Heart right ventricle (tissue), 16 donors: ENCODE measurements at regions not wholly inside any gene's neighbourhood (a gene's known extent, or its start where the extent isn't known, plus 50 kb on each side); places are given as distances from the start of the nearest gene placed in this dataset.

ENCODE experiments used
- ATAC-seq, 8 donors: fragments of 200-7000 bp; cut with Tn5 transposase; one replicate each; pipeline ENCODE4 v1.9.1; 2020; ENCODE audit warnings: mild to moderate bottlenecking in 8 of 8, moderate library complexity in 8 of 8, moderate number of reproducible peaks in 1 of 8
- DNase-seq, 2 donors: peaks; one replicate each; pipeline ENCODE4 v3.0.0-alpha.2; 2020
- H3K27ac ChIP-seq, 10 donors: fragments of 200-600 bp; sonication (generic) in 2 of 10; one replicate each; pipeline versions ENCODE4 v1.5.0 to v1.8.0; 2020 to 2022; ENCODE audit warnings: mild to moderate bottlenecking in 3 of 10
- H3K27me3 ChIP-seq, 7 donors: fragments of 200-600 bp; one replicate each; pipeline ENCODE4 v1.8.0; 2021 to 2022; ENCODE audit warnings: mild to moderate bottlenecking in 2 of 7
- H3K36me3 ChIP-seq, 9 donors: fragments of 200-600 bp; sonication (generic) in 1 of 9; one replicate each; pipeline versions ENCODE4 v1.5.0 to v1.8.0; 2020 to 2022; ENCODE audit warnings: mild to moderate bottlenecking in 2 of 9
- H3K4me1 ChIP-seq, 9 donors: fragments of 200-600 bp; sonication (generic) in 1 of 9; one replicate each; pipeline versions ENCODE4 v1.5.0 to v1.8.0; 2020 to 2022; ENCODE audit warnings: mild to moderate bottlenecking in 4 of 9
- H3K4me3 ChIP-seq, 10 donors: fragments of 200-600 bp; sonication (generic) in 2 of 10; one replicate each; pipeline versions ENCODE4 v1.5.0 to v1.8.0; 2020 to 2022; ENCODE audit warnings: mild to moderate bottlenecking in 7 of 10, moderate library complexity in 2 of 10
- H3K9me3 ChIP-seq, 11 donors: fragments of 200-600 bp in 10 of 11; sonication (generic) in 2 of 11; one replicate each; pipeline versions ENCODE4 v1.5.0 to v1.8.0; 2013 to 2022; ENCODE audit warnings: mild to moderate bottlenecking in 2 of 11, control low read depth in 1 of 11, moderate library complexity in 1 of 11
- WGBS, 2 donors: extraction: QIAGEN DNeasy Blood & Tissue Kit; methylation state at CpG; one replicate each; pipeline ENCODE4 v1.1.7; 2013; ENCODE audit warnings: inconsistent platforms in 1 of 2; 5-methylcytosine and 5-hydroxymethylcytosine counted together
- intact Hi-C, 10 donors: fragments of 100-400 bp; cut with DNase I; formaldehyde crosslinking; loops; one replicate each; pipeline versions ENCODE4 v1.11.1 to v1.14.2; 2022
- TF ChIP-seq, protein P1 (sequence below), 9 donors: fragments of 200-600 bp; sonication (generic) in 2 of 9; IDR thresholded peaks; one replicate each; pipeline versions ENCODE4 v1.5.0 to v1.8.0; 2021 to 2022; ENCODE audit warnings: antibody characterized with exemption in 9 of 9, mild to moderate bottlenecking in 5 of 9, moderate library complexity in 1 of 9
- donor health status: Arrhythmogenic right ventricular cardiomyopathy.
- donor health status: ischemic (EF 13 %, LVEDD 7.1; RV severe dilation, severe dysfunction).
- donor health status: healthy with polysubstance abuse.
- donor health status: DM: no; HTN: yes; CAD: no.
- donor health status: DM: no; HTN: no; CAD: no.
- donor health status: ischemic (EF 25% LVEDD 6.9; RV normal size, moderate dysfunction).
- donor health status: ischemic (EF 25% LVEDD 5.7; RV mildly dilated, moderate dysfunction).
- donor health status: healthy.
- donor health status: DM: yes; HTN: yes; CAD: no.
- donor health status: Ischemic cardiomyopathy.
- donor health status: ischemic (EF 35%, LVEDD 5.7; RV mildly dilated, moderate dysfunction).
- donor health status: nonischemic (EF 11% LVEDD 7.7; RV severe dilation, severe dysfunction).
- donor health status: DM: yes; HTN: yes; CAD: no.
- donor health status: PGD.
- donor health status: ischemic (EF 29% LVEDD 5.4; RV normal size, mild dysfunction).
- donor health status: nonischemic (EF 23%, LVEDD 6.1; RV moderate dilation, normal function).

DNA sequence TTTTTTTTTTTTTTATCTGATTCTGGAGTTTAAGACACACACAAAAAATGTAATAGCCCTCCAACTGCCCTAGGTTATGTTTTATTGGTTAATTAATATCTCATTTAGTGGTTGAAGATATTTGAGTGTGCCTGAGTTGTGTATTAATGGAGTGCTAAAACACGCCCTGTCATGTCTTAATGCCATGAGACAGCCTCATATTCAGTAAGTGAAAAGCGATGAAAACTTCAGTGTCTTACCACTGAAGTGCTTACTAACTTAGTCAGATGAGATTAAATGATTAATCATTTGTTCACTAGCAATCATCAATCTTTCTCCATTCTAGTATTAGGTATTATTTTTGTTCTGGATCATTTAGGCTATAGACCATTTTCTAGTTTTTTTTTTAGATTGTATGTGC lies 544.7 kb upstream of the ROBO2 start:
- Histone ChIP-seq H3K9me3 (peaks cover 0 to 5% (median 0%) of the 10 kb centered on the region in 11 donors), H3K4me3 (no peak overlapping the region), H3K4me1 (no peaks in the 10 kb centered on the region), H3K27ac (no peak overlapping the region), H3K36me3 (no peaks in the 10 kb centered on the region), H3K27me3 (no peaks in the 10 kb centered on the region)
- DNase-seq, result no peak
- WGBS, 2 donors, result 86 to 91% methylated on average over 2 of the region's 2 CpGs
- TF ChIP-seq, protein P1, sequence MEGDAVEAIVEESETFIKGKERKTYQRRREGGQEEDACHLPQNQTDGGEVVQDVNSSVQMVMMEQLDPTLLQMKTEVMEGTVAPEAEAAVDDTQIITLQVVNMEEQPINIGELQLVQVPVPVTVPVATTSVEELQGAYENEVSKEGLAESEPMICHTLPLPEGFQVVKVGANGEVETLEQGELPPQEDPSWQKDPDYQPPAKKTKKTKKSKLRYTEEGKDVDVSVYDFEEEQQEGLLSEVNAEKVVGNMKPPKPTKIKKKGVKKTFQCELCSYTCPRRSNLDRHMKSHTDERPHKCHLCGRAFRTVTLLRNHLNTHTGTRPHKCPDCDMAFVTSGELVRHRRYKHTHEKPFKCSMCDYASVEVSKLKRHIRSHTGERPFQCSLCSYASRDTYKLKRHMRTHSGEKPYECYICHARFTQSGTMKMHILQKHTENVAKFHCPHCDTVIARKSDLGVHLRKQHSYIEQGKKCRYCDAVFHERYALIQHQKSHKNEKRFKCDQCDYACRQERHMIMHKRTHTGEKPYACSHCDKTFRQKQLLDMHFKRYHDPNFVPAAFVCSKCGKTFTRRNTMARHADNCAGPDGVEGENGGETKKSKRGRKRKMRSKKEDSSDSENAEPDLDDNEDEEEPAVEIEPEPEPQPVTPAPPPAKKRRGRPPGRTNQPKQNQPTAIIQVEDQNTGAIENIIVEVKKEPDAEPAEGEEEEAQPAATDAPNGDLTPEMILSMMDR (IDR thresholded peaks at IDR 0.05), result no peak
- intact Hi-C loops, result no loop called here
- no peak for ATAC-seq

DNA sequence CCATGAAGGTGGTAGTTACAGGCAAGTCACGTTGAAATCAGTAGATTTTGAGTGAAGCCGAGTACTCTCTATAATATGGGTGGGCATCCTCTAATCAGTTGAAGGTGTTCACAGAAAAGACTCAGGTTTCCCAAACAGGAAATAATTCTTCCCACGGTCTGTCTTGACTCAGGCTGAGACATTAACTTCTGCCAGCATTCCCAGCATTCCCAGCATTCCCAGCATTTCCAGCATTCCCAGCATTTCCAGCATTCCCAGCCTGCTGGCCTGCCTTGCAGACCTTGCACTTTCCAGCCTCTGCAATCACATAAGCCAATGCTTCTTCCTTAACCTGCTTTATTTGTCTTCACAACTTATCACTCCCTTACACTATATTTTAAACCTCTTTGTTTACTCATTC lies 542.3 kb upstream of the ROBO2 start:
- intact Hi-C loops, result no loop called here
- no peaks in the 10 kb centered on the region for H3K27me3 ChIP-seq
- DNase-seq (no peak), ATAC-seq (no peak)
- no peak overlapping the region for H3K27ac ChIP-seq
- 58 to 61% methylated on average over 3 of the region's 3 CpGs for WGBS, 2 donors
- no peak overlapping the region for H3K4me3 ChIP-seq
- H3K9me3 ChIP-seq, result peaks cover 0 to 5% (median 0%) of the 10 kb centered on the region in 11 donors
- TF ChIP-seq, protein P1 (IDR thresholded peaks at IDR 0.05), result no peak
- H3K4me1 ChIP-seq, result no peaks in the 10 kb centered on the region
- H3K36me3 ChIP-seq, result no peaks in the 10 kb centered on the region

DNA sequence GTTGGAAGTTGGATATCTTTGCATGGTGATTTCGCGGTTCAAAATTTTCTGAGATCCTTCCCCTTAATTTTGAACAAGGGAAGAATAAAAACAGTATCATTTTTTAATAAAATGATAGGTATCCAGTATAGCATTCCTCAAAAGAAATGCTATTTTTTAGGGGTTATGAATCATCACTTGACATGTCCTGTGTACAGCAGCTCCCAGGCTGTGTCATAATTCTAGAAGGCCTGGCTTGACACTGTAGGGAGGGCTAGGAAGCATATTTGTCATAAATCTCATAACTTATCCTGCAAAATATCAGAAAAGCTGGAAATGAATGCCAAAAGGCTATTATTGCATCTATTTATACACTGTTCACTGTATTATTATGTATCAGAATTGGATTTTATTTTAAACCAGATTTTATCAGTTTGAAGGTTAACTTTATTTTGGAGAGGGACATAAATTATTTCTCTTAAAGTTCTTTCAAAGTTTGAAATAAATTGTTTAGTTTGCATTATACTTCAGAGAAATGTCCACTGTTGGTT lies 539.1 kb upstream of the ROBO2 start:
- Histone ChIP-seq H3K27ac (no peak overlapping the region), H3K27me3 (no peaks in the 10 kb centered on the region), H3K9me3 (peaks cover 0 to 7% (median 0%) of the 10 kb centered on the region in 11 donors), H3K36me3 (no peaks in the 10 kb centered on the region), H3K4me1 (peaks cover 0 to 4% (median 0%) of the 10 kb centered on the region in 9 donors), H3K4me3 (no peak overlapping the region)
- DNase-seq (no peak), ATAC-seq (no peak)
- 96 to 98% methylated on average over 2 of the region's 2 CpGs for WGBS, 2 donors
- TF ChIP-seq, protein P1 (IDR thresholded peaks at IDR 0.05), result no peak
- intact Hi-C loops, result no loop called here

DNA sequence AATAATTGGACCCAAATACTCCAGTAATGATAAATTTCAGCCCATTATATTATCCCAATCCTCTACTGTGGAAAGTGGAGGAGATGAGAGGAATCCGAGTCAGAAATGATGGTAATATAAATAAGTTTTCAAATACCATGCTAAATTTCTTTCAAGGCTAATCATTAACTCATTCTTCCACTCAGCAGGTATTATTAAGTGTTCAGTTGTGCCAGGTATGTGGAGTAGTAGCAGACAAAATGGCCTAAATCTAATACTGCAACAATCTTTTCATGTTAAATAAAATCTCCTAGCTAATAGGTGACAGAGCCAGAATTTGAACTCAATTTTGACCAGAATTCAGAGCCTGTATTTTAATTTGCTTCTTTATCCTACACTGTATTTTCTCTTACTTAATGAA lies 538.6 kb upstream of the ROBO2 start:
- Histone ChIP-seq H3K27ac (no peak overlapping the region), H3K4me3 (no peak overlapping the region), H3K4me1 (peaks cover 0 to 4% (median 0%) of the 10 kb centered on the region in 9 donors), H3K36me3 (no peaks in the 10 kb centered on the region), H3K9me3 (peaks cover 0 to 12% (median 0%) of the 10 kb centered on the region in 11 donors), H3K27me3 (no peaks in the 10 kb centered on the region)
- WGBS, 2 donors, result 49 to 63% methylated on average over 1 of the region's 1 CpG
- intact Hi-C loops, result no loop called here
- TF ChIP-seq, protein P1 (IDR thresholded peaks at IDR 0.05), result no peak
- no peak for DNase-seq
- ATAC-seq, result no peak
